IMR-90 (cell line): ENCODE measurements at regions not wholly inside any gene's neighbourhood (a gene's known extent, or its start where the extent isn't known, plus 50 kb on each side); places are given as distances from the start of the nearest gene placed in this dataset.

ENCODE experiments used
- ATAC-seq: fragments of 200-7000 bp; cut with Tn5 transposase; 2 replicates; pipeline ENCODE4 v1.9.1; 2020; ENCODE audit warnings: low read depth, mild to moderate bottlenecking, moderate library complexity
- BruUV-seq: library from RNA; stranded (reverse); fragments of 400-500 nt; replicated peaks from 2 replicates; lab custom pipeline; 2021; lab: Mats Ljungman, UMichigan
- CTCF ChIA-PET: fragments of 300-600 bp; formaldehyde crosslinking; extraction: SDS; loops from one replicate; lab custom pipeline; 2021; ENCODE audit warnings: antibody characterized with exemption; lab: Yijun Ruan, JAX
- POLR2A ChIA-PET: fragments of 300-600 bp; sonication (Branson Sonifier 250); formaldehyde crosslinking; loops from one replicate; lab custom pipeline; 2022; ENCODE audit warnings: antibody characterized with exemption; ENCODE audit not compliant: unreplicated experiment; lab: Charles Lee
- DNase-seq: peaks from one replicate; pipeline ENCODE4 v3.0.0; 2013
- H2AFZ ChIP-seq: replicated peaks from 2 replicates; pipeline ENCODE3; 2013; ENCODE audit warnings: low read length, mild to moderate bottlenecking; ENCODE audit not compliant: poor library complexity
- H2AK5ac ChIP-seq: 2 replicates; pipeline ENCODE4 v1.6.1; 2013; ENCODE audit warnings: low read depth, low read length, inconsistent platforms
- H2AK9ac ChIP-seq: replicated peaks from 2 replicates; pipeline ENCODE3; 2013; ENCODE audit warnings: mild to moderate bottlenecking, low read depth, low read length, moderate library complexity; ENCODE audit not compliant: poor library complexity
- H2BK120ac ChIP-seq: 2 replicates; pipeline ENCODE4 v1.6.1; 2013; ENCODE audit warnings: low read depth, low read length, inconsistent platforms
- H2BK15ac ChIP-seq: 3 replicates; pipeline ENCODE4 v1.6.1; 2013; ENCODE audit warnings: low read depth, low read length, inconsistent platforms
- H2BK20ac ChIP-seq: 2 replicates; pipeline ENCODE4 v1.6.1; 2013; ENCODE audit warnings: low read depth, mild to moderate bottlenecking, inconsistent platforms, low read length, moderate library complexity
- H2BK5ac ChIP-seq: 2 replicates; pipeline ENCODE4 v1.6.1; 2013; ENCODE audit warnings: mild to moderate bottlenecking, low read depth, low read length, inconsistent platforms; ENCODE audit not compliant: poor library complexity, severe bottlenecking
- H3K14ac ChIP-seq: replicated peaks from 2 replicates; pipeline ENCODE4 v1.6.1; 2013; ENCODE audit warnings: low read depth, low read length, inconsistent platforms
- H3K18ac ChIP-seq: 2 replicates; pipeline ENCODE4 v1.6.1; 2013; ENCODE audit warnings: low read depth, low read length, control low read depth
- H3K23ac ChIP-seq: 2 replicates; pipeline ENCODE4 v1.6.1; 2013; ENCODE audit warnings: low read depth, low read length, inconsistent platforms
- H3K27ac ChIP-seq: 2 replicates; pipeline ENCODE4 v1.5.1; 2013; ENCODE audit warnings: mild to moderate bottlenecking, control low read depth, low read length; ENCODE audit not compliant: insufficient read depth
- H3K27me3 ChIP-seq: 2 replicates; pipeline ENCODE4 v1.6.1; 2013; ENCODE audit warnings: low read length; ENCODE audit not compliant: control insufficient read depth, insufficient read depth
- H3K36me3 ChIP-seq: 2 replicates; pipeline ENCODE4 v1.6.1; 2013; ENCODE audit warnings: low read length, mixed read lengths; ENCODE audit not compliant: control insufficient read depth, insufficient read depth
- H3K4ac ChIP-seq: 2 replicates; pipeline ENCODE4 v1.6.1; 2013; ENCODE audit warnings: low read depth, low read length, inconsistent platforms
- H3K4me1 ChIP-seq: 2 replicates; pipeline ENCODE4 v1.6.1; 2013; ENCODE audit warnings: low read length, mixed read lengths; ENCODE audit not compliant: control insufficient read depth, insufficient read depth
- H3K4me2 ChIP-seq: 2 replicates; pipeline ENCODE4 v1.6.1; 2013; ENCODE audit warnings: low read depth, mild to moderate bottlenecking, control low read depth, low read length, moderate library complexity
- H3K4me3 ChIP-seq: 2 replicates; pipeline ENCODE4 v1.5.1; 2013; ENCODE audit warnings: low read depth, mild to moderate bottlenecking, control low read depth, low read length, moderate library complexity; ENCODE audit not compliant: insufficient read depth
- H3K56ac ChIP-seq: 2 replicates; pipeline ENCODE4 v1.6.1; 2013; ENCODE audit warnings: low read length, inconsistent platforms; ENCODE audit not compliant: insufficient read depth; ENCODE audit errors: extremely low read depth
- H3K79me1 ChIP-seq, 2 experiments: 2 replicates each; pipeline ENCODE4 v1.6.1; 2013; ENCODE audit warnings: low read length in 2 of 2, inconsistent platforms in 1 of 2, low read depth in 1 of 2
- H3K9ac ChIP-seq: 2 replicates; pipeline ENCODE4 v1.6.1; 2013; ENCODE audit warnings: low read depth, low read length, control low read depth
- H3K9me1 ChIP-seq: 2 replicates; pipeline ENCODE4 v1.6.1; 2013; ENCODE audit warnings: low read length, inconsistent platforms; ENCODE audit not compliant: insufficient read depth
- H3K9me3 ChIP-seq: 2 replicates; pipeline ENCODE4 v1.6.1; 2013; ENCODE audit warnings: low read length; ENCODE audit not compliant: control insufficient read depth, insufficient read depth
- H4K20me1 ChIP-seq: 2 replicates; pipeline ENCODE4 v1.6.1; 2013; ENCODE audit warnings: low read length, inconsistent platforms; ENCODE audit not compliant: insufficient read depth
- H4K5ac ChIP-seq: 2 replicates; pipeline ENCODE4 v1.6.1; 2013; ENCODE audit warnings: mild to moderate bottlenecking, low read depth, low read length, control low read depth
- H4K8ac ChIP-seq, 2 experiments: 2 replicates each; pipeline ENCODE4 v1.6.1; 2013; ENCODE audit warnings: low read depth in 2 of 2, low read length in 2 of 2, control low read depth in 1 of 2, inconsistent platforms in 1 of 2
- H4K91ac ChIP-seq: 2 replicates; pipeline ENCODE4 v1.6.1; 2013; ENCODE audit warnings: low read depth, low read length, inconsistent platforms; ENCODE audit not compliant: insufficient read depth
- FOS ChIP-seq: fragments of 150-350 bp; IDR thresholded peaks from 2 replicates; pipeline ENCODE4 v1.6.1; 2016; ENCODE audit warnings: low read depth, low read length
- MAZ ChIP-seq: IDR thresholded peaks from 2 replicates; pipeline ENCODE4 v1.6.1; 2012; ENCODE audit warnings: low read depth, mild to moderate bottlenecking, low read length, improper control_type of control experiment, moderate library complexity, borderline replicate concordance
- POLR2A ChIP-seq: IDR thresholded peaks from 2 replicates; pipeline ENCODE4 v1.6.1; 2012; ENCODE audit warnings: mild to moderate bottlenecking, low read depth, low read length
- RAD21 ChIP-seq: IDR thresholded peaks from 2 replicates; pipeline ENCODE4 v1.6.1; 2012; ENCODE audit warnings: low read length, improper control_type of control experiment
- WGBS, 2 experiments: methylation state at CpG; one replicate each; pipeline versions ENCODE4 v1.1.5 to v1.1.7; 2013; ENCODE audit warnings: missing lambda C conversion rate in 2 of 2; ENCODE audit not compliant: insufficient read length in 1 of 2; ENCODE audit errors: extremely low coverage in 2 of 2; 5-methylcytosine and 5-hydroxymethylcytosine counted together
- dilution Hi-C: fragments of 300-500 bp; cut with HindIII; formaldehyde crosslinking; loops from one replicate; pipeline ENCODE4 v1.14.3; 2018; ENCODE audit warnings: low sequenced_read_pairs; ENCODE audit not compliant: unreplicated experiment
- in situ Hi-C: fragments of 300-500 bp; cut with MboI; formaldehyde crosslinking; loops from 3 replicates; pipeline ENCODE4 v1.14.3; 2019; ENCODE audit warnings: low sequenced_read_pairs, inconsistent platforms, mixed read lengths
- intact Hi-C: fragments of 100-400 bp; cut with micrococcal nuclease; formaldehyde crosslinking; loops from 2 replicates; pipeline ENCODE4 v1.10.0; 2022

- no peaks in the 10 kb centered on the region for H3K4me1 ChIP-seq
- H3K9ac ChIP-seq, result no peak overlapping the region
- no peak overlapping the region for H3K27ac ChIP-seq
- H4K5ac ChIP-seq, result no peak overlapping the region
- H3K4me2 ChIP-seq, result no peak overlapping the region
- H3K9me1 ChIP-seq, result no peaks in the 10 kb centered on the region
- H4K8ac ChIP-seq, result no peak overlapping the region
- no peak overlapping the region for H2BK20ac ChIP-seq
- ChIA-PET CTCF (no interaction called here), POLR2A (no interaction called here)
- H3K4ac ChIP-seq, result no peak overlapping the region
- H2BK120ac ChIP-seq, result no peak overlapping the region
- H3K9me3 ChIP-seq, result peaks cover 50% of the 10 kb centered on the region
- H3K14ac ChIP-seq, result no peak overlapping the region
- in situ Hi-C loops (no loop called here), intact Hi-C loops (no loop called here), dilution Hi-C loops (no loop called here)
- no peak overlapping the region for H3K23ac ChIP-seq
- no peaks in the 10 kb centered on the region for H3K79me1 ChIP-seq
- TF ChIP-seq FOS, result no peak
- TF ChIP-seq RAD21, result no peak
- no peak for TF ChIP-seq POLR2A
- TF ChIP-seq MAZ, result no peak
- DNase-seq (no peak), ATAC-seq (no peak)
- no peak overlapping the region for H2BK15ac ChIP-seq
- WGBS, 2 experiments, result 35% methylated on average over 4 of the region's 7 CpGs; no CpG with 5 or more reads in 1 of the 2 experiments
- H4K91ac ChIP-seq, result no peak overlapping the region
- no peaks in the 10 kb centered on the region for H3K36me3 ChIP-seq
- H2AK5ac ChIP-seq, result no peak overlapping the region
- no peak overlapping the region for H2BK5ac ChIP-seq
- BruUV-seq, result no TSS peak
- no peak overlapping the region for H2AFZ ChIP-seq
- H3K27me3 ChIP-seq, result no peaks in the 10 kb centered on the region
- H3K4me3 ChIP-seq, result no peak overlapping the region
- no peaks in the 10 kb centered on the region for H4K20me1 ChIP-seq
- no peak overlapping the region for H2AK9ac ChIP-seq
- no peak overlapping the region for H3K56ac ChIP-seq
- no peak overlapping the region for H3K18ac ChIP-seq
Observed at GRCh38 chr15:22227411-22228100, 147.2 kb downstream of the OR4M2 start.
